WTC11 (cell line): ENCODE measurements at regions not wholly inside any gene's neighbourhood (a gene's known extent, or its start where the extent isn't known, plus 50 kb on each side); places are given as distances from the start of the nearest gene placed in this dataset.

Experiments
- CREB1 ChIP-seq: sonication (generic); formaldehyde crosslinking; IDR thresholded peaks from 2 replicates; pipeline ENCODE4 v1.8.0; 2023; ENCODE audit warnings: mild to moderate bottlenecking, missing genetic modification reagents
- JUN ChIP-seq: sonication (generic); formaldehyde crosslinking; IDR thresholded peaks from 2 replicates; pipeline ENCODE4 v1.8.0; 2023; ENCODE audit warnings: mild to moderate bottlenecking, missing genetic modification reagents
- PRDM15 ChIP-seq: sonication (generic); formaldehyde crosslinking; IDR thresholded peaks from 2 replicates; pipeline ENCODE4 v1.8.0; 2022; ENCODE audit warnings: missing genetic modification reagents
- TF ChIP-seq, protein P1 (sequence below): sonication (generic); formaldehyde crosslinking; IDR thresholded peaks from 2 replicates; pipeline ENCODE4 v1.8.0; 2022; ENCODE audit warnings: mild to moderate bottlenecking, missing genetic modification reagents
- TF ChIP-seq, protein P2 (sequence below): fragments of 200-600 bp; IDR thresholded peaks from 2 replicates; pipeline ENCODE4 v1.8.0; 2022; ENCODE audit warnings: antibody characterized with exemption
- TF ChIP-seq, protein P3 (sequence below): sonication (generic); formaldehyde crosslinking; IDR thresholded peaks from 2 replicates; pipeline ENCODE4 v1.8.1; 2023; ENCODE audit warnings: mild to moderate bottlenecking, missing genetic modification reagents
- TF ChIP-seq, protein P4 (sequence below): sonication (generic); formaldehyde crosslinking; IDR thresholded peaks from 2 replicates; pipeline ENCODE4 v1.8.0; 2022; ENCODE audit warnings: mild to moderate bottlenecking, missing genetic modification reagents

- no peak for TF ChIP-seq JUN (CRISPR knock-in tag)
- TF ChIP-seq, protein P1, sequence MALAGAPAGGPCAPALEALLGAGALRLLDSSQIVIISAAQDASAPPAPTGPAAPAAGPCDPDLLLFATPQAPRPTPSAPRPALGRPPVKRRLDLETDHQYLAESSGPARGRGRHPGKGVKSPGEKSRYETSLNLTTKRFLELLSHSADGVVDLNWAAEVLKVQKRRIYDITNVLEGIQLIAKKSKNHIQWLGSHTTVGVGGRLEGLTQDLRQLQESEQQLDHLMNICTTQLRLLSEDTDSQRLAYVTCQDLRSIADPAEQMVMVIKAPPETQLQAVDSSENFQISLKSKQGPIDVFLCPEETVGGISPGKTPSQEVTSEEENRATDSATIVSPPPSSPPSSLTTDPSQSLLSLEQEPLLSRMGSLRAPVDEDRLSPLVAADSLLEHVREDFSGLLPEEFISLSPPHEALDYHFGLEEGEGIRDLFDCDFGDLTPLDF (CRISPR knock-in tag): no peak
- TF ChIP-seq, protein P2, sequence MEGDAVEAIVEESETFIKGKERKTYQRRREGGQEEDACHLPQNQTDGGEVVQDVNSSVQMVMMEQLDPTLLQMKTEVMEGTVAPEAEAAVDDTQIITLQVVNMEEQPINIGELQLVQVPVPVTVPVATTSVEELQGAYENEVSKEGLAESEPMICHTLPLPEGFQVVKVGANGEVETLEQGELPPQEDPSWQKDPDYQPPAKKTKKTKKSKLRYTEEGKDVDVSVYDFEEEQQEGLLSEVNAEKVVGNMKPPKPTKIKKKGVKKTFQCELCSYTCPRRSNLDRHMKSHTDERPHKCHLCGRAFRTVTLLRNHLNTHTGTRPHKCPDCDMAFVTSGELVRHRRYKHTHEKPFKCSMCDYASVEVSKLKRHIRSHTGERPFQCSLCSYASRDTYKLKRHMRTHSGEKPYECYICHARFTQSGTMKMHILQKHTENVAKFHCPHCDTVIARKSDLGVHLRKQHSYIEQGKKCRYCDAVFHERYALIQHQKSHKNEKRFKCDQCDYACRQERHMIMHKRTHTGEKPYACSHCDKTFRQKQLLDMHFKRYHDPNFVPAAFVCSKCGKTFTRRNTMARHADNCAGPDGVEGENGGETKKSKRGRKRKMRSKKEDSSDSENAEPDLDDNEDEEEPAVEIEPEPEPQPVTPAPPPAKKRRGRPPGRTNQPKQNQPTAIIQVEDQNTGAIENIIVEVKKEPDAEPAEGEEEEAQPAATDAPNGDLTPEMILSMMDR: no peak
- TF ChIP-seq, protein P3, sequence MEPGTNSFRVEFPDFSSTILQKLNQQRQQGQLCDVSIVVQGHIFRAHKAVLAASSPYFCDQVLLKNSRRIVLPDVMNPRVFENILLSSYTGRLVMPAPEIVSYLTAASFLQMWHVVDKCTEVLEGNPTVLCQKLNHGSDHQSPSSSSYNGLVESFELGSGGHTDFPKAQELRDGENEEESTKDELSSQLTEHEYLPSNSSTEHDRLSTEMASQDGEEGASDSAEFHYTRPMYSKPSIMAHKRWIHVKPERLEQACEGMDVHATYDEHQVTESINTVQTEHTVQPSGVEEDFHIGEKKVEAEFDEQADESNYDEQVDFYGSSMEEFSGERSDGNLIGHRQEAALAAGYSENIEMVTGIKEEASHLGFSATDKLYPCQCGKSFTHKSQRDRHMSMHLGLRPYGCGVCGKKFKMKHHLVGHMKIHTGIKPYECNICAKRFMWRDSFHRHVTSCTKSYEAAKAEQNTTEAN (CRISPR knock-in tag): no peak
- no peak for TF ChIP-seq PRDM15
- TF ChIP-seq CREB1 (CRISPR knock-in tag): no peak
- TF ChIP-seq, protein P4, sequence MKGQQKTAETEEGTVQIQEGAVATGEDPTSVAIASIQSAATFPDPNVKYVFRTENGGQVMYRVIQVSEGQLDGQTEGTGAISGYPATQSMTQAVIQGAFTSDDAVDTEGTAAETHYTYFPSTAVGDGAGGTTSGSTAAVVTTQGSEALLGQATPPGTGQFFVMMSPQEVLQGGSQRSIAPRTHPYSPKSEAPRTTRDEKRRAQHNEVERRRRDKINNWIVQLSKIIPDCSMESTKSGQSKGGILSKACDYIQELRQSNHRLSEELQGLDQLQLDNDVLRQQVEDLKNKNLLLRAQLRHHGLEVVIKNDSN (CRISPR knock-in tag): no peak
Measured at GRCh38 chr4:53956454-53956853, 108.0 kb downstream of the CHIC2 start.
